ENCODE measurements at regions not wholly inside any gene's neighbourhood (a gene's known extent, or its start where the extent isn't known, plus 50 kb on each side); places are given as distances from the start of the nearest gene placed in this dataset.

DNA sequence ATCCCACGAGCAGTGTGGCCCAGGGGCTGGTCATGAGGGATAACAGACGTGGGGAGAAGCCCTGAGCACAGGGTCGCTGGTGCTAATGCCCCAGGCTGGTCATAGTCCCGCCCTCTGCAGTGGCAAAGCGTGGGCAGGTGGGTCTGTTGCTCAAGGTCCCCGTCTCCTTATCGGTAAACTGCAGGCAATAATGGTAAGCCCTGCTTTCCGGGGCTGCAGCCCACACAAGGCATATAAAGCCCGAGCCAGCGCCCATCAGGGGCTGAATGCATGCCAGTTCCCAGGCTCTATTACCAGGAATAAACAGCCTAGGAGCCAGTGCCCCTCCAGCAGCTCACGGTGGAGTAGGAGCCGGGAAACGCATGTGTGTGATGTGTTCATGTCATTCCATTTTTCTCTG is 261.0 kb downstream of the BRD1 start:
- Histone ChIP-seq H3K4me3 (ENCODE audit: insufficient read depth, low read length, poor library complexity, severe bottlenecking) (no peak overlapping the region), H2AFZ (ENCODE audit: low read depth, low read length, severe bottlenecking) (no peak overlapping the region), H3F3A (ENCODE audit: insufficient read depth) (no peaks in the 10 kb centered on the region), H3K9ac (ENCODE audit: low read length) (no peak overlapping the region), H3K9me3 (ENCODE audit: insufficient read depth, low read length) (no peaks in the 10 kb centered on the region), H3K27ac (ENCODE audit: low read depth, low read length) (no peak overlapping the region), H3K27me3 (ENCODE audit: low read length) (no peaks in the 10 kb centered on the region), H4K20me1 (ENCODE audit: low read depth, low read length) (no peaks in the 10 kb centered on the region), H3K4me2 (ENCODE audit: low read depth, low read length, poor library complexity, severe bottlenecking) (no peak overlapping the region), H3K36me3 (ENCODE audit: low read length) (no peaks in the 10 kb centered on the region), H3K9me2 (replicated peaks; ENCODE audit: insufficient read depth, low read length) (no peaks in the 10 kb centered on the region), H3K79me2 (ENCODE audit: insufficient read depth, low read length) (no peaks in the 10 kb centered on the region)
- TF ChIP-seq EZH2phosphoT487 (conservative IDR thresholded peaks at IDR 0.05; ENCODE audit: low read length), result no peak
- TF ChIP-seq, protein P1, sequence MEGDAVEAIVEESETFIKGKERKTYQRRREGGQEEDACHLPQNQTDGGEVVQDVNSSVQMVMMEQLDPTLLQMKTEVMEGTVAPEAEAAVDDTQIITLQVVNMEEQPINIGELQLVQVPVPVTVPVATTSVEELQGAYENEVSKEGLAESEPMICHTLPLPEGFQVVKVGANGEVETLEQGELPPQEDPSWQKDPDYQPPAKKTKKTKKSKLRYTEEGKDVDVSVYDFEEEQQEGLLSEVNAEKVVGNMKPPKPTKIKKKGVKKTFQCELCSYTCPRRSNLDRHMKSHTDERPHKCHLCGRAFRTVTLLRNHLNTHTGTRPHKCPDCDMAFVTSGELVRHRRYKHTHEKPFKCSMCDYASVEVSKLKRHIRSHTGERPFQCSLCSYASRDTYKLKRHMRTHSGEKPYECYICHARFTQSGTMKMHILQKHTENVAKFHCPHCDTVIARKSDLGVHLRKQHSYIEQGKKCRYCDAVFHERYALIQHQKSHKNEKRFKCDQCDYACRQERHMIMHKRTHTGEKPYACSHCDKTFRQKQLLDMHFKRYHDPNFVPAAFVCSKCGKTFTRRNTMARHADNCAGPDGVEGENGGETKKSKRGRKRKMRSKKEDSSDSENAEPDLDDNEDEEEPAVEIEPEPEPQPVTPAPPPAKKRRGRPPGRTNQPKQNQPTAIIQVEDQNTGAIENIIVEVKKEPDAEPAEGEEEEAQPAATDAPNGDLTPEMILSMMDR (IDR thresholded peaks at IDR 0.05; ENCODE audit: insufficient read depth, low read length, poor library complexity, severe bottlenecking), result no peak

DNA sequence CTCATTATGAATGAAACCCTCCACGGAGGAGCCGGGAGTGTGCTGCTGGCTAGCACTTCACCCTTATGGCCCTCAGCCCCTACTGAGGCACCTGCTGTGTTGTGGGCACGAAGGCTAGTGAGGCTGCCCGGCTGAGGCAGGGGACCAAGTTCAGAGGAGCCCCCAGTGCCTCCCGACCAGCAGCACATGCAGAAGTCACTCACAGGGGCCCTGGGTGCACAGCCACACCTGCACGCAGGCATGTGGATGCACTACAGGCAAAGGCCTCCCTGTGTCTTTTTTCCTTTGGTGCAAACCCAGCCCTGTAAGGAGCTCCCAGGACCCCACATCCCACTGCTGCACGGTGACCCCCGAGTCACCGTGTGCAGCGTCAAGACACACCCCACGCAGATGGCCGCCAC is 261.5 kb downstream of the BRD1 start:
- Histone ChIP-seq H3K79me2 (ENCODE audit: insufficient read depth, low read length) (no peaks in the 10 kb centered on the region), H3K9me3 (ENCODE audit: insufficient read depth, low read length) (no peaks in the 10 kb centered on the region), H3K4me3 (ENCODE audit: insufficient read depth, low read length, poor library complexity, severe bottlenecking) (no peak overlapping the region), H3K27ac (ENCODE audit: low read depth, low read length) (no peak overlapping the region), H3K4me2 (ENCODE audit: low read depth, low read length, poor library complexity, severe bottlenecking) (no peak overlapping the region), H3K9ac (ENCODE audit: low read length) (no peak overlapping the region), H2AFZ (ENCODE audit: low read depth, low read length, severe bottlenecking) (no peak overlapping the region), H3K27me3 (ENCODE audit: low read length) (no peaks in the 10 kb centered on the region), H3K9me2 (replicated peaks; ENCODE audit: insufficient read depth, low read length) (no peaks in the 10 kb centered on the region), H3K36me3 (ENCODE audit: low read length) (no peaks in the 10 kb centered on the region), H3F3A (ENCODE audit: insufficient read depth) (no peaks in the 10 kb centered on the region), H4K20me1 (ENCODE audit: low read depth, low read length) (no peaks in the 10 kb centered on the region)
- TF ChIP-seq EZH2phosphoT487 (conservative IDR thresholded peaks at IDR 0.05; ENCODE audit: low read length), result no peak
- TF ChIP-seq, protein P1 (IDR thresholded peaks at IDR 0.05; ENCODE audit: insufficient read depth, low read length, poor library complexity, severe bottlenecking), result no peak

GRCh38 chr22:49565516-49565855 is 262.2 kb downstream of the BRD1 start:
- H3K9me3 ChIP-seq (ENCODE audit: insufficient read depth, low read length), result no peaks in the 10 kb centered on the region
- no peaks in the 10 kb centered on the region for H4K20me1 ChIP-seq (ENCODE audit: low read depth, low read length)
- H3K4me3 ChIP-seq (ENCODE audit: insufficient read depth, low read length, poor library complexity, severe bottlenecking), result no peak overlapping the region
- no peaks in the 10 kb centered on the region for H3K36me3 ChIP-seq (ENCODE audit: low read length)
- no peak for TF ChIP-seq EZH2phosphoT487 (conservative IDR thresholded peaks at IDR 0.05; ENCODE audit: low read length)
- TF ChIP-seq, protein P1 (IDR thresholded peaks at IDR 0.05; ENCODE audit: insufficient read depth, low read length, poor library complexity, severe bottlenecking), result no peak
- no peaks in the 10 kb centered on the region for H3F3A ChIP-seq (ENCODE audit: insufficient read depth)
- H3K4me2 ChIP-seq (ENCODE audit: low read depth, low read length, poor library complexity, severe bottlenecking), result no peak overlapping the region
- no peaks in the 10 kb centered on the region for H3K79me2 ChIP-seq (ENCODE audit: insufficient read depth, low read length)
- H3K9ac ChIP-seq (ENCODE audit: low read length), result no peak overlapping the region
- no peaks in the 10 kb centered on the region for H3K27me3 ChIP-seq (ENCODE audit: low read length)
- no peak overlapping the region for H2AFZ ChIP-seq (ENCODE audit: low read depth, low read length, severe bottlenecking)
- H3K9me2 ChIP-seq (replicated peaks; ENCODE audit: insufficient read depth, low read length), result no peaks in the 10 kb centered on the region
- no peak overlapping the region for H3K27ac ChIP-seq (ENCODE audit: low read depth, low read length)
